HCT116 (cell line): ENCODE measurements at regions not wholly inside any gene's neighbourhood (a gene's known extent, or its start where the extent isn't known, plus 50 kb on each side); places are given as distances from the start of the nearest gene placed in this dataset.

Experiments used
- CTCF ChIP-seq, 3 experiments: fragments of 200-600 bp in 1 of 3; sonication (generic) in 1 of 3; IDR thresholded peaks in 2 of 3; conservative IDR thresholded peaks in 1 of 3; 2 replicates each; pipeline ENCODE4 v1.5.1; 2012 to 2017; ENCODE audit warnings: low read depth in 2 of 3, low read length in 2 of 3, antibody characterized with exemption in 1 of 3, borderline replicate concordance in 1 of 3, control low read depth in 1 of 3, mild to moderate bottlenecking in 1 of 3, mixed read lengths in 1 of 3, mixed run types in 1 of 3, moderate library complexity in 1 of 3; ENCODE audit not compliant: insufficient read depth in 1 of 3
- EZH2 ChIP-seq: fragments of 200-600 bp; sonication (generic); IDR thresholded peaks from 2 replicates; pipeline ENCODE4 v1.6.1; 2017; ENCODE audit warnings: antibody characterized with exemption, mixed run types

DNA sequence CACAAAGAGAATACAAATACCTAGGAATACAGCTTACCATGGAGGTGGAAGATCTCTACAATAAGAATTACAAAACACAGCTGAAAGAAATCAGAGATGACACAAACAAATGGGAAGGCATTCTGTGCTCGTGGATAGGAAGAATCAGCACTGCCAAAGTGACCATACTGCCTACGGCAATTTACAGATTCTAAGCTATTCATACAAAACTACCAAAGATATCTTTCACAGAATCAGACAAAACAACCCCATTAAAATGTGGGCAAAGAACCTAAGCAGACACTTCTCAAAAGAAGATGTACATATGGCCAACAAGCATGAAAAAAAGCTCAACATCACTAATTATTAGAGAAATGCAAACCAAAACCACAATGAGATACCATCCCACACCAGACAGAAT lies 133.2 kb upstream of the SSTR4 start:
- TF ChIP-seq EZH2 = no peak
- TF ChIP-seq CTCF (IDR thresholded peaks at IDR 0.05 in 2 of 3, conservative IDR thresholded peaks at IDR 0.05 in 1 of 3; ENCODE audit: borderline replicate concordance in 1 of 3, insufficient read depth in 1 of 3, low read depth in 2 of 3, low read length in 2 of 3) = no peak
